ENCODE measurements at regions not wholly inside any gene's neighbourhood (a gene's known extent, or its start where the extent isn't known, plus 50 kb on each side); places are given as distances from the start of the nearest gene placed in this dataset.
"Not testable (repeated sequence)": the region's sequence is repeated elsewhere in the genome, so short reads cannot be mapped to it uniquely, and the experiment has no call there.

DNA sequence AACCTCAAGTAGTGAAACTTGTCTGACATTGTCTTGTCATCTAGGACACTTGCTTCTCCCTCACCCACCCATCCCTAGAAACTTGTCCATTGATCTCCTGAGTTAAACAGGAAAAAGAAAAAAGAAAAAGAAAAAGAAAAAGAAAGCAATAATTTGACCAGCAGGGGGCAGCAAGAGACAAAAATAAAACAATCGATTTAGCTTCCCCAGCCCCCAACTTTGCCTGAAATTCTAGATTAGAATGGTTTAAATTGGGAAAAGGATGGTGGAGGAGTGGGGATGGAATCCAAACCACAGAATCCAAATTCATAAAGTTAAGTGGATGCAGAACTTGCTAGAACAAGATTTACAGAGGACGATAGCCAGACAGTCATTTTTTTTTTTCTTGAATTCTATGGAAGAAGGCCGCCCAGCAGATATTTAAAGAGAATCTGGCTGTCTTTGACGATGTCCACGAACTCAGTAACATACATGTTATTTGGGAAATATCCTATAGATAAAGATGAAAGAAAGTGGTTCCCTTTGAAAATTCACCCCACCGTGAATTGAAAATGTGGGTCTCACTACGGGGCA, 282.9 kb downstream of the USP46 start:
- peak; percentile 19 for DNase-seq

DNA sequence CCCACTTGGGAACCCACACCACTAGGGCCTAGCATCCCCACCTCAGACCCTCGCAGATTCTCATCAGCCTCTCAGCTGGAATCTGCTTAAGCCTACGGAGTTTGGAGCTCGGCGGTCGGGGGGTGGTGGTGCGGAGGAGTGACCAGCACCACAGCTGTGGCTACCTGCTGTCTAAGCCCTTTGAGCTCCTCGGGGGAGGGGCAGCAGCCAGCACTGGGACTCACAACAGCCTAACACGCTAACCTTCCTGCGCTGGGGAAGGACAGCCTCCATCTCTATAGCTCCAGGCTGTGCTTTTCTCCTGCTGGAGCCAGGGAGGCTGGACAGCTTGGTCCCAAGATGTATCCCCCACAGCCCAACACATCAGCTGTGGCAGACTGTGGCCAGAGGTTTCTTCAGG, 281.5 kb downstream of the USP46 start:
- no peak for DNase-seq

DNA sequence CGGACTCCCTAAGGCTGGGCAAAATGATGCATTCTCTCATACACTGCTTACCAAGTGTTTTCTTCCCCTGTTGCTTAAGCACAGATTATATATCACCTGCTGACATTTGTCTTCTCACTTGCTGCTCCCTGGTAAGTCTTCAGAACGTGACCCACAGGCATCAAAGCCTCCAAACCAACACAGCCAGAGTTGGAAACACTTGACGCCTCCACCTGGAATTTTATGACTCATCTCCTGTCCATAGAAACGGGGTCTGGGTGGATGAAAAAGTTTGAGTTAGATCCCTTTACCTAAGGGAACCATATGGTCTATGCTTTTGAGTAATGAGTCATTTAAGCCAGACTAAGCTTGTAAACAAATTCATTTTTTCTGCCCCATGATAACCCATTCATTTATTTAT, 251.6 kb downstream of the USP46 start:
- no peak for DNase-seq

DNA sequence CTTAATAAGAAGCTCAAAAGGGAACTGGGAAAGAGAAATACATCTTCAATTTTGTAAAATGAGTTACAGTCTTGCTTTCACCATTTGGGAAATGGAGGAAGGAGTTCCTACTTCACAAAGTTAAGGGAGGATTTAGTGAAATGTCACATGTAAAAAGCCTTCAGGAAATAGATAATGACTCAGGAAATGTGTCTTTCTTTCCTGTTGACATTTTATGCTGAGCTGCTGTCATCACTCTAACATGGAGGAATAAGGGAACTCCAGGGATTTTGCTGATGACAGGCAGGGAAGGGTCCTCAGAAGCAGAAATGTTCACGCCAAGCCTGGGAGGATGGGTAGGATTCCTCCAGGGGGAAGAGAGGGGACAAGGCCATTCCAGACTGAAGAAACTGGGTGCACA, 251.1 kb downstream of the USP46 start:
- DNase-seq: no peak

DNA sequence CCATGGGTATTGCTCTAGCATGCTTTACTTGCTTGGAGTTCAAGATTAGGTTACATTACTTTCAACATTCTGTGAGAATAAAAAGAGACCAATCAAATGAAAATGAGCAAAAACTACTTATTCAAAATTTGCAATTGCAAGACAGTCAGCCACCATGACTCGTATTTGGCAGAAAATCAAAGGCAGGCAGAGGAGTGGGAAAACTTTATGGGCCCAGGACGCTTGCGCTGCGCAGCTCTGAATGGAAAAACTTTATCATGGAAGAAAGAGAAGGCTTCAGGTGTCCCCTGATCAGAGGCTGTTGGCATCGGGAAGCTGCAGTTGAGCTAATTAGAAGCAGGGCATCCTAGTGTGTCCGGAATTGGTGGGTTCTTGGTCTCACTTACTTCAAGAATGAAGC, 250.6 kb downstream of the USP46 start:
- no peak for DNase-seq

DNA sequence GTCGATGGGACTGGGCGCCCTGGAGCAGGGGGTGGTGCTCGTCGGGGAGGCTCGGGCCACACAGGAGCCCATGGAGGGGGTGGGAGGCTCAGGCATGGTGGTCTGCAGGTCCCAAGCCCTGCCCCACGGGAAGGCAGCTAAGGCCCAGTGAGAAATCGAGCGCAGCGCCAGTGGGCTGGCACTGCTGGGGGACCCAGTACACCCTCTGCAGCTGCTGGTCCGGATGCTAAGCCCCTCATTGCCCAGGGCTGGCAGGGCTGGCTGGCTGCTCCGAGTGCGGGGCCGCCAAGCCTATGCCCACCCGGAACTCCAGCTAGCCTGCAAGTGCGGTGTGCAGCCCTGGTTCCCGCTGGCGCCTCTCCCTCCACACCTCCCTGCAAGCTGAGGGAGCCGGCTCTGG, 249.3 kb downstream of the USP46 start:
- DNase-seq: not testable (repeated sequence)

- DNase-seq: no peak
Measured at GRCh38 chr4:52410971-52411370, 248.1 kb downstream of the USP46 start.

- DNase-seq: no peak
Measured at GRCh38 chr4:52420330-52420729, 238.8 kb downstream of the USP46 start.

- DNase-seq: no peak
Measured at GRCh38 chr4:52421811-52422213, 237.3 kb downstream of the USP46 start.

DNA sequence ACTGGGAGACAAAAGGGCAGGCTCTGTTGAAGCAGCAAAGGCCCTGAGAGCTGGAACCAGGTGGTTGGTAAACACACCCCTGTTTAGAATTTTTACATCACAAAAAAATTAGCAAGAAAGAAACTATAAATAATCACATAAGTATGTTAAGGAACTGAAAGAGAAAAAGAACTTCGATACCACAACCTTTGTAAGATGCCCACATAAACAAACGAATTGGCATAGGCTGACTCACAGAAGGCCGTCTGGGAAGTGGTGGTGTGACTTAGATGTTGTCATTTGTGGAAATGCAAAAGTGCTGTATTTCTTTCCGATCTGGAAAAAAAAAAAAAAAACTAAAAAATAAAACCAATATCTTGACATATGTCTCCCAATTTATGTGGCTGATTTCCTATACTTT, 235.1 kb downstream of the USP46 start:
- no peak for DNase-seq

GRCh38 chr4:52425751-52426326, 233.3 kb downstream of the USP46 start:
- DNase-seq: no peak

- no peak for DNase-seq
Measured at GRCh38 chr4:52431410-52431809, 227.7 kb downstream of the USP46 start.

GRCh38 chr4:52431869-52432268, 227.2 kb downstream of the USP46 start:
- no peak for DNase-seq

DNA sequence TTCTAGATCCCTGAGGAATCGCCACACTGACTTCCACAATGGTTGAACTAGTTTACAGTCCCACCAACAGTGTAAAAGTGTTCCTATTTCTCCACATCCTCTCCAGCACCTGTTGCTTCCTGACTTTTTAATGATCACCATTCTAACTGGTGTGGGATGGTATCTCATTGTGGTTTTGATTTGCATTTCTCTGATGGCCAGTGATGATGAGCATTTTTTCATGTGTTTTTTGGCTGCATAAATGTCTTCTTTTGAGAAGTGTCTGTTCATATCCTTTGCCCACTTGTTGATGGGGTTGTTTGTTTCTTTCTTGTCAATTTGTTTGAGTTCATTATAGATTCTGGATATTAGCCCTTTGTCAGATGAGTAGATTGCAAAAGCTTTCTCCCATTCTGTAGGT, 216.6 kb downstream of the USP46 start:
- DNase-seq: not testable (repeated sequence)

DNA sequence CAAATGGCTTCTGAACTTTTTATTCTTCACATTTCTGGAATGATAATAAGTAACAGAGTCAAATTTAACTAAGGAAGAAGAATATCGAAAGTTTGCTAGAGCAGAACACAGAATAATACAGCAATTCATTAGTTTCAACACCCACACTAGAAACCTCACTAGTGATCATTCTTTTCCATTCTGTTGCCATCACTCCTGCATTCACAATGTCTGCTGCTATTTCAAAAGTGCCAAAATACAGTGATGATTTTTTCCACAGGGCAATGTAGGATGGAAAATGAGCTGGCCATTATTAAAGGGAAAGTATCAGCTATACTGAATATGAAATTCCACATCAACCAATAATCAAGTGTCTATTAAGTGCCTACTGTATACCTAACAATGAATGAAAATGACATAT, 186.7 kb downstream of the USP46 start:
- DNase-seq: no peak

- no peak for DNase-seq
Measured at GRCh38 chr4:52477191-52477780, 181.8 kb downstream of the USP46 start.

- DNase-seq: no peak
Measured at GRCh38 chr4:52483186-52483890, 175.8 kb downstream of the USP46 start.

DNA sequence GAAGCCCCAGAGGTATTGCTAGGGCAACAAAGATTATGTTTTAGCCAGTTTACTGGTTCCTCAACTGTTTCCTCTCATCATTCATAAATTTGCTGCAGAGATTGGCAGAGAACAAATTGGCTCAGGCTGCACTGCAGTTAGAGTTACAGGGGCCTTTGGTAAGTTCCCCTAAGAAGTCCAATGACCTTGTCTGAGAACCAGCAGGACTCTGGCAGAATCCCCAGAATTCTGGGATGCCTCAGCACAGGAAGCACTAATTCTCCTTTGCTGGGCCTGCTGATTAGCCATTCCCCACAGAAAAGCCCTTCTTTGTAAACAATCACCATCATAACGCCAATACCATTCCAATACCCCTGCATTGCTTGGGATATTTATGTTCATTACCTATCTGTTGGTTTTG, 151.3 kb downstream of the USP46 start:
- DNase-seq: no peak

DNA sequence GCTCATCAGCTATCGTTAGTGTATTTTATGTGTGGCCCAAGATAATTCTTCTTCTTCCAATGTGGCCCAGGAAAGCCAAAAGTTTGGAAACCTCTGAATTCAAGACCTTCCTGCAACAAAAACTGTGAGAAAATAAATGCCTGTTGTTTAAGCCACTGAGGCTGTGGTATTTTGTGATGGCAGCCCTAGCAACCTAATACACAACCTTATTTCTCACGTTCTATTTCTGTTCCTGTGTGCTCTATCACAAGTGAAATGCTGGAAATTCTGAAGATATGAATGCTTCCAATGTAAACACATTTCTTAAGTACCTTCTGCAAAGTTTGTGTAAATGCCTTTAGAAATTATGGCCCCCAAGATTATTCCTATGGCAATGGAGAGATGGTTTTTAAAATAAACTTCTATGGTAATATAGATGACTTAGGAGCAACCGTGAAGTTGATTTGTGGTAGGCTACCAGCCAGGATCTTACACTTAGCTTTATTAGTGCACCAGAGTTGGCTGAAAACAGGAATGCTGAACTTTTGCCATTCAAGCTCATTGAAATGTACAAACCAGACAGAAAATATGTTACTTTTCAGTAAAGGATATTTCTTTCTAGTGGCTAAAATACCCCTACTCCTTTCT, 148.0 kb downstream of the USP46 start:
- no peak for DNase-seq

DNA sequence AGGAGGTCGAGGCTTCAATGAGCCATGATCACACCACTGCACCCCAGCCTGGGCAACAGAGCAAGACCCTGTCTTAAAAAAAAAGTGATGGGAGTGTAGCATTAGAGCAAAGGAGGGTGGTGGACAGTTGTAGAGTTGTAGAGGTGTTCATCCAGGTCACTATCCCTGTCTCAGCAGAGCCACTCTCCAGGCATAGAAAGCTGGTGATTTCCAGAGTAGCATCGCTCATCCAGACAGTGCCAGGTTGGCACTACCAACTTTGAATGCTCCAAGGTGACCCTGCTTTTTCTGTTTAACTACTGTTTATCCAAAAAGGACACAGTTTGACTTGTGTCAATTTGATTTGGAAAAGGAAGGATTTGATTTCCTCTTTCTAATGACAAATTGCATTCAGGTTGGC, 147.3 kb downstream of the USP46 start:
- no peak for DNase-seq

- no peak for DNase-seq
Measured at GRCh38 chr4:52512291-52512690, 146.8 kb downstream of the USP46 start.

- DNase-seq: not testable (repeated sequence)
Measured at GRCh38 chr4:52522093-52522492, 137.0 kb downstream of the USP46 start.

DNA sequence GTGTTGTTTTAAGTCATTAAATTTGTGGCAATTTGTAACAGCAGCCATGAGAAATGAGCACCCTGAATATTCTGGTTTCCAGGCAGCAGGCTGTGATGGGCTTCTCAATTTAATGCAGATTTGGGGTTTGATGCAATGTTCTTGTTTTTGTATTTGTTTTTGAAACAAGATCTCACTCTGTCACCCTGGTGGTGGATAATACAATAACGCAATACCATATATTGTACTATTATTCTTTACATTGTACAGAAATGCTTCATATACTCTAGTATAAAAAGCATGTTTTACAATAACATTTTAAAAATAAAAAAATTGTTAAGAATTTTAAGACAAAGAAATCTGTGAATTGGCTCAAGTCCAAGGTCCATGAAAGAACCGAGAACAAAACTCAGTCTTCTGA, 129.1 kb downstream of the USP46 start:
- no peak for DNase-seq

- no peak for DNase-seq
Measured at GRCh38 chr4:52535793-52536192, 123.3 kb downstream of the USP46 start.
